Lower leg skin (tissue), 4 donors: ENCODE measurements at regions not wholly inside any gene's neighbourhood (a gene's known extent, or its start where the extent isn't known, plus 50 kb on each side); places are given as distances from the start of the nearest gene placed in this dataset.

Experiments
- DNase-seq, 2 donors: peaks; one replicate each; pipeline ENCODE4 v3.0.0-alpha.2; 2019; ENCODE audit warnings: low spot score in 2 of 2
- H3K4me3 ChIP-seq: fragments of 200-600 bp; sonication (generic); 2 replicates; pipeline ENCODE4 v1.5.1; 2017; ENCODE audit warnings: mild to moderate bottlenecking, low read depth; ENCODE audit not compliant: poor library complexity, severe bottlenecking
- POLR2A ChIP-seq, 2 donors: fragments of 450-650 bp; IDR thresholded peaks; one replicate each; pipeline ENCODE4 v1.6.1; 2016 to 2017; ENCODE audit warnings: antibody characterized with exemption in 2 of 2, mild to moderate bottlenecking in 1 of 2, moderate library complexity in 1 of 2
- WGBS, 2 donors: methylation state at CpG; one replicate each; pipeline ENCODE4 v1.1.5; 2018; 5-methylcytosine and 5-hydroxymethylcytosine counted together
- intact Hi-C: fragments of 100-400 bp; cut with DNase I; formaldehyde crosslinking; loops from one replicate; pipeline ENCODE4 v1.15.0; 2023; ENCODE audit warnings: low total_unique reads
- TF ChIP-seq, protein P1 (sequence below), 3 donors: fragments of 450-650 bp; IDR thresholded peaks; one replicate each; pipeline ENCODE4 v1.5.1; 2016; ENCODE audit warnings: antibody characterized with exemption in 3 of 3, mild to moderate bottlenecking in 3 of 3, moderate library complexity in 2 of 3

DNA sequence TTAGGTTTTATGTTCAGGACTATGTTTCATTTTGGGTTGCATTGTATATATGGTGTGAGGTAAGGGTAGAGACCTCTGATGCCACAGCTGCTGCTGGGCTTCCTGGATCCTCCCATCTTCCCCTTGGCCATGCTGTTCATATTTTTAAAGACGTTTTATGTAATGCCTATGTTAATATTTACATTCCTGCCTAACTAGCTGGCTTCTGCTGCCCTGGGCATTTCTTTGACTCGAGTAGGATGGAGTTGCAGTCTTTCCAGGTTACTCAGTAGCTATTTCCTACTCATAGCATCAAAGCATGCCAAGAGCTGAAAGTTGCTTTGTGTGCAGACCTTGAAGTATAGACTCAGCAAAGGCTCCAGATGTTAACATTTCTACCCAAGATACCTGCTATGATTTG is 220.5 kb upstream of the CADM1 start:
- intact Hi-C loops: no loop called here
- TF ChIP-seq, protein P1, sequence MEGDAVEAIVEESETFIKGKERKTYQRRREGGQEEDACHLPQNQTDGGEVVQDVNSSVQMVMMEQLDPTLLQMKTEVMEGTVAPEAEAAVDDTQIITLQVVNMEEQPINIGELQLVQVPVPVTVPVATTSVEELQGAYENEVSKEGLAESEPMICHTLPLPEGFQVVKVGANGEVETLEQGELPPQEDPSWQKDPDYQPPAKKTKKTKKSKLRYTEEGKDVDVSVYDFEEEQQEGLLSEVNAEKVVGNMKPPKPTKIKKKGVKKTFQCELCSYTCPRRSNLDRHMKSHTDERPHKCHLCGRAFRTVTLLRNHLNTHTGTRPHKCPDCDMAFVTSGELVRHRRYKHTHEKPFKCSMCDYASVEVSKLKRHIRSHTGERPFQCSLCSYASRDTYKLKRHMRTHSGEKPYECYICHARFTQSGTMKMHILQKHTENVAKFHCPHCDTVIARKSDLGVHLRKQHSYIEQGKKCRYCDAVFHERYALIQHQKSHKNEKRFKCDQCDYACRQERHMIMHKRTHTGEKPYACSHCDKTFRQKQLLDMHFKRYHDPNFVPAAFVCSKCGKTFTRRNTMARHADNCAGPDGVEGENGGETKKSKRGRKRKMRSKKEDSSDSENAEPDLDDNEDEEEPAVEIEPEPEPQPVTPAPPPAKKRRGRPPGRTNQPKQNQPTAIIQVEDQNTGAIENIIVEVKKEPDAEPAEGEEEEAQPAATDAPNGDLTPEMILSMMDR (IDR thresholded peaks at IDR 0.05): no peak
- TF ChIP-seq POLR2A (IDR thresholded peaks at IDR 0.05): no peak
- DNase-seq: no peak
- no peak overlapping the region for H3K4me3 ChIP-seq
- 29 to 36% methylated on average over 2 of the region's 2 CpGs for WGBS, 2 donors

DNA sequence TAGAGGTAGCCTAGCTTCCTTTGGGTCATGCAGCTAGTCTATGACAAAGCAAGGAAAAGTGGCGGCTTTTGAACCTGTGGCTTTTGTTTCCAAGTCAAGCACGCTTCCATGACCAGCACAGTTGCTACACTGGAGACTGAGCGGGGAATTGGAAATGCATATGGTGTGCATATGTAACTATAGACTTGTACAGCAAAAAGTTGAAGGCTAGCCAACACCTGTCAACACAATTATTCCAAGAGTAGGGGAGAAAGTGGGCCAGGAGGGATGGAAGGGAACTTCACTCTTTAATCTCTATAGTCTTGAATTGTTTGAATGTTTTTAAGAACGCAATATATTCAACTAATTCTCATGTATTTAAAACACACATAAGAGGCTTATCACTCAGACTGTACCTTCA is 218.5 kb upstream of the CADM1 start:
- WGBS, 2 donors: 85 to 87% methylated on average over 4 of the region's 4 CpGs
- no peak for DNase-seq
- no peak for TF ChIP-seq POLR2A (IDR thresholded peaks at IDR 0.05)
- TF ChIP-seq, protein P1 (IDR thresholded peaks at IDR 0.05): no peak
- H3K4me3 ChIP-seq: no peak overlapping the region
- intact Hi-C loops: no loop called here

- DNase-seq: no peak
- 73 to 74% methylated on average over 3 of the region's 3 CpGs for WGBS, 2 donors
- no peak overlapping the region for H3K4me3 ChIP-seq
- intact Hi-C loops: no loop called here
- TF ChIP-seq POLR2A (IDR thresholded peaks at IDR 0.05): no peak
- TF ChIP-seq, protein P1 (IDR thresholded peaks at IDR 0.05): no peak
Measured at GRCh38 chr11:115721296-115721995, 217.2 kb upstream of the CADM1 start.

DNA sequence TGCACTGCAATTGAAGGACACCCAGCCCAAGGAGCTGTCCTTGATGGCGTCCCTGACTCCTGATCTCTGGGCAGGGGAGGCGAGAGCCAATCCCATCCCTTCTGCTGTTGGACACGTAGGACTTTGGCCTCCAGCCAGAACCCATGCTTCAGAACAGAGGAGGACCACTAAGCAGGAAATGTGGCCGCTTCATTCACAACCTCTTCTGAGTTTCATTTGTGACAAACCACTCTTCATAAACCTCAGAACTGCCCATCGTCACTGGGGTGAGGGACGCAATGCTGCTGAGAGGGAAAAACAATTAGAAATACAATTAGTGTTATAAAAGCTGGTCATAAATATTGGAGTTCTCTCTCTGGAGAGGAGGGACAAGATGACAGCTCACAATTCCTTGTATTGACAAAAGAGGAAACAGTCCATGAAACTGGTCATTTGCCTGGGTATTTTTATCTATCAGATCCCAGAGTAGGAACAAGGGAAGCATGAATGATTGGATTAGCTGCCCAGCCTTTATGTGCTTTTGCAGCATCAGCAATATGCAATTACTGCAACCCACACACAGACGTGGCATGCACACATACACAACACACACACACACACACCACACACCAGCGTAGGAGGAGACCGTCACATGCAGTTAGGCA is 216.5 kb upstream of the CADM1 start:
- no peak for TF ChIP-seq POLR2A (IDR thresholded peaks at IDR 0.05)
- TF ChIP-seq, protein P1 (IDR thresholded peaks at IDR 0.05): no peak
- DNase-seq: no peak
- H3K4me3 ChIP-seq: no peak overlapping the region
- intact Hi-C loops: no loop called here
- 74% methylated on average over 9 of the region's 9 CpGs for WGBS, 2 donors

- no peak for DNase-seq
- 92 to 96% methylated on average over 3 of the region's 3 CpGs for WGBS, 2 donors
- no peak overlapping the region for H3K4me3 ChIP-seq
- TF ChIP-seq, protein P1 (IDR thresholded peaks at IDR 0.05): no peak
- no peak for TF ChIP-seq POLR2A (IDR thresholded peaks at IDR 0.05)
- intact Hi-C loops: loop anchor here (10.0 kb wide), 1 partner anchor 96 kb away; no protein-coding TSS in a partner anchor
Measured at GRCh38 chr11:115718945-115719344, 214.7 kb upstream of the CADM1 start.
